ENCODE measurements at regions not wholly inside any gene's neighbourhood (a gene's known extent, or its start where the extent isn't known, plus 50 kb on each side); places are given as distances from the start of the nearest gene placed in this dataset.

DNA sequence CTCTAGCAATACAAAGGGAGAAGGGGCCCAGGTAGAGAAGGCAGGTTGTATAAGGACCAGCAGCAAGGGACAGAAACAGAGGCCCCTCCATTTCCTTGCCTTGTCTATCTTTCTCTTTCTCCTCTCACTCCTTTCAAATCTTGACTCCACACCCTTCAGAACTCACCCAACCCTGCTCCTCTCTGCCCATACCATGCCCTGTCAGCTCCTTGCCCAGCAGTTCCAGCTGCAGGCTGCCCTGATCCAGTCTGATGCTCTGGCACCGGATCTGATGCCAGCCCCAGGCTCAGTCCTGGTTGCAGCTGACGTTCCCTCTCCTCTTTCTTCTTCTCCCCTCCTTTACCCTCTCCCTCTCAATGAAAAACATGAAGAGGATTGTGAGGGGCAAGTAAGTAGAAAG, 291.2 kb downstream of the FBXW7 start:
- H3K27ac Mint-ChIP-seq = no peak overlapping the region
- TF ChIP-seq, protein P1, sequence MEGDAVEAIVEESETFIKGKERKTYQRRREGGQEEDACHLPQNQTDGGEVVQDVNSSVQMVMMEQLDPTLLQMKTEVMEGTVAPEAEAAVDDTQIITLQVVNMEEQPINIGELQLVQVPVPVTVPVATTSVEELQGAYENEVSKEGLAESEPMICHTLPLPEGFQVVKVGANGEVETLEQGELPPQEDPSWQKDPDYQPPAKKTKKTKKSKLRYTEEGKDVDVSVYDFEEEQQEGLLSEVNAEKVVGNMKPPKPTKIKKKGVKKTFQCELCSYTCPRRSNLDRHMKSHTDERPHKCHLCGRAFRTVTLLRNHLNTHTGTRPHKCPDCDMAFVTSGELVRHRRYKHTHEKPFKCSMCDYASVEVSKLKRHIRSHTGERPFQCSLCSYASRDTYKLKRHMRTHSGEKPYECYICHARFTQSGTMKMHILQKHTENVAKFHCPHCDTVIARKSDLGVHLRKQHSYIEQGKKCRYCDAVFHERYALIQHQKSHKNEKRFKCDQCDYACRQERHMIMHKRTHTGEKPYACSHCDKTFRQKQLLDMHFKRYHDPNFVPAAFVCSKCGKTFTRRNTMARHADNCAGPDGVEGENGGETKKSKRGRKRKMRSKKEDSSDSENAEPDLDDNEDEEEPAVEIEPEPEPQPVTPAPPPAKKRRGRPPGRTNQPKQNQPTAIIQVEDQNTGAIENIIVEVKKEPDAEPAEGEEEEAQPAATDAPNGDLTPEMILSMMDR (conservative IDR thresholded peaks at IDR 0.05) = no peak
- H3K36me3 Mint-ChIP-seq = no peaks in the 10 kb centered on the region
- no peak for DNase-seq (ENCODE audit: extremely low spot score, unreplicated experiment)
- no peaks in the 10 kb centered on the region for H3K9me3 Mint-ChIP-seq
- H3K27me3 Mint-ChIP-seq = peaks cover 21% of the 10 kb centered on the region
- H3K4me1 Mint-ChIP-seq (ENCODE audit: unreplicated experiment) = no peaks in the 10 kb centered on the region
- no peak overlapping the region for H3K4me3 Mint-ChIP-seq

DNA sequence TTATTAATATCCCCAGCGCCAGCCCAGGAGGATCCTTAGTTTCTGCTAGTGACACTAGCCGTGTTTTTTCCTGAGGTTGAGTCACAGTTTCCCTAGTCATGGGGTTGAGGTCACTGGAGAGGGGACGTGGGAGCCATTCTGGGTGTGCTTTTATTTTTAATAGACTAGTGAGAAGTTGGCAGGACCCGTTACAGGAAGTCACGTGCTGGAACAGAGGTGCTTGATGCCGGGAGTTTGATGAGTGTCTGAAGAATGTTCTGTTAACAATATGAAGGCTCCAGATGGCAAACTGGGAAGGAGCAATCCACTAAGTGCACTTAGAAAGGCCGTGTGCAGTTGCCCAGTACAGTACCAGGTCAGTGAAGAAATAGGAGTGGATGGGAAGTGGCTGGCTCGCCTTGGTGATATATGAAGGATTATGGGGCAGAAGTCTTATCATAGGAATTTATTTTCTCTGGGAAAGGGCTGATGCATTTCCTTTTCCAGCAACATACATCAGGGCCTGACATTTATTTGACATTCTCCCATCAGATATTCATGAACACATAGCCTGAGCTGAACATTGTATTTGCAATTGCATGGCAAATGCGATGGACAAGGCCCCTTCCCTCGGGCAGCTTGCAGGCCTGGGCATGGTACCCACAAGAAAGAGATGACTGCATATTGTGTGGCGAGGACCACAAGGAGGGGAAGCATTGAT, 291.8 kb downstream of the FBXW7 start:
- H3K4me1 Mint-ChIP-seq (ENCODE audit: unreplicated experiment) = no peaks in the 10 kb centered on the region
- peaks cover 2% of the 10 kb centered on the region for H3K9me3 Mint-ChIP-seq
- TF ChIP-seq, protein P1 (conservative IDR thresholded peaks at IDR 0.05) = no peak
- no peaks in the 10 kb centered on the region for H3K36me3 Mint-ChIP-seq
- peaks cover 21% of the 10 kb centered on the region for H3K27me3 Mint-ChIP-seq
- DNase-seq (ENCODE audit: extremely low spot score, unreplicated experiment) = no peak
- H3K27ac Mint-ChIP-seq = no peak overlapping the region
- H3K4me3 Mint-ChIP-seq = no peak overlapping the region

DNA sequence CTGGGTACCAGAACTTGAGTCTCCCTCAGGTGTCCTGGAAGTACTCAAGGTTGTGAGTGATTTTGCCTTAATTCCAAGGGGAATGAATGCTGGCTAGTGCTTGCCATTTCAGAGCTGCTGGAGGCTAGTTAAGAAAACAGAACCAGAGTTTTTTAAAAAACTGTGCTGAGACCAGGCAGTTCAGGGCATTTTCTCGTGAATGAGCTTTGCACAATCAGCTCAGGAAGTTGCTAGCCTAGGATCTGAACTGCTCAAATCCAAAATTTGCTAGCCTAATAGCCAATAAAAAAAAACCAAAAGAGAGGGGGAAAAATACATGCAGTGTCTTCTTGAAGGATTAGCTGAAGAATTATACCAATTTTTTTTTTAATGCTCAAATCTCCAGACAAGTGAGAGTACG, 292.7 kb downstream of the FBXW7 start:
- no peaks in the 10 kb centered on the region for H3K36me3 Mint-ChIP-seq
- H3K4me3 Mint-ChIP-seq = no peak overlapping the region
- H3K27ac Mint-ChIP-seq = no peak overlapping the region
- H3K9me3 Mint-ChIP-seq = peaks cover 7% of the 10 kb centered on the region
- no peaks in the 10 kb centered on the region for H3K4me1 Mint-ChIP-seq (ENCODE audit: unreplicated experiment)
- peaks cover 21% of the 10 kb centered on the region for H3K27me3 Mint-ChIP-seq
- TF ChIP-seq, protein P1 (conservative IDR thresholded peaks at IDR 0.05) = no peak
- no peak for DNase-seq (ENCODE audit: extremely low spot score, unreplicated experiment)

DNA sequence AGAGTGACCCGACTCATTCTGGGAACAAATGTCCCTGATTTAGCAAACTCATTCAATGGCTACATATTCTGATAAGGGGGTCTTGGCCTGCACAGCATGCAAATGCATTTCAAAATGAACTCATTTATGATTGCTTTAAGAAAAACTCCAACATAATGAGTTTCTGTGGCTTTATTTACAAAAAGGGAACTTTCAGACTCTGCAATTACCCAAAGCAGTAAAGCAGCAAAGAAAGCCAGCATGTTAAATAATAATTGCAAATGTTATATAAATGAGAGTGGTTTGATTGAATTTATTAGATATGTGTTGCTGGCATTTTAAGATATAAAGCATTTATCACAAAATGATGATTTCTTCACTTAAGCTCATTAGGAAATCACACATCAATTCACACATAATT, 295.7 kb downstream of the FBXW7 start:
- no peaks in the 10 kb centered on the region for H3K36me3 Mint-ChIP-seq
- no peak overlapping the region for H3K27ac Mint-ChIP-seq
- no peaks in the 10 kb centered on the region for H3K4me1 Mint-ChIP-seq (ENCODE audit: unreplicated experiment)
- H3K9me3 Mint-ChIP-seq = peaks cover 7% of the 10 kb centered on the region
- H3K27me3 Mint-ChIP-seq = peaks cover 7% of the 10 kb centered on the region
- TF ChIP-seq, protein P1 (conservative IDR thresholded peaks at IDR 0.05) = no peak
- no peak for DNase-seq (ENCODE audit: extremely low spot score, unreplicated experiment)
- H3K4me3 Mint-ChIP-seq = no peak overlapping the region

DNA sequence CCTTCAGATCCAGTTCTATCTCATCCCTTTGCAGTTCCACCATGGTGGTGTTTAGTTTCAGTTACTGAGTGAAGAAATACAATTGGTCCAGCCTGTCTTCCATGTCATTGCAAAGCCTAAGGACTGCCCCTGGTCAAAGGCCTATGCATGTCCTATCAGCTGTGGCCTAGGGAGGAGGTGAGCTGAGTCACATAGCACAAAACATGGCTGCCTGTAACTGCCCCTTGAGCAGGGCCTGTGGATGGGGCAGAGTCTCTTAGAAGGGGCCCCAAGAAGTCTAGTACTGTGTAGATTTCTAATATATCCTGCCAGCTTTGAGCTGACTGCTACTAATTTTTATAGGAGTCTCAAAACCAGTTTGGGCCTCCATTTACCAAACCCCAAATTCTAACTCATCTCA, 296.7 kb downstream of the FBXW7 start:
- Mint-ChIP-seq H3K9me3 (peaks cover 7% of the 10 kb centered on the region), H3K27ac (no peak overlapping the region), H3K4me3 (no peak overlapping the region), H3K4me1 (ENCODE audit: unreplicated experiment) (no peaks in the 10 kb centered on the region), H3K36me3 (no peaks in the 10 kb centered on the region), H3K27me3 (peaks cover 4% of the 10 kb centered on the region)
- DNase-seq (ENCODE audit: extremely low spot score, unreplicated experiment) = no peak
- TF ChIP-seq, protein P1 (conservative IDR thresholded peaks at IDR 0.05) = no peak
